PC-3 (cell line): ENCODE measurements at regions not wholly inside any gene's neighbourhood (a gene's known extent, or its start where the extent isn't known, plus 50 kb on each side); places are given as distances from the start of the nearest gene placed in this dataset.

ENCODE experiments used
- CTCF ChIP-seq: fragments of 300-600 bp; sonication (generic); conservative IDR thresholded peaks from 2 replicates; pipeline ENCODE4 v1.5.1; 2017; ENCODE audit warnings: antibody characterized with exemption, low read depth, mild to moderate bottlenecking, low read length
- EZH2 ChIP-seq: fragments of 300-600 bp; sonication (generic); IDR thresholded peaks from one replicate; pipeline ENCODE4 v1.6.1; 2017; ENCODE audit warnings: antibody characterized with exemption, mild to moderate bottlenecking, low read length; ENCODE audit not compliant: unreplicated experiment
- EZH2phosphoT487 ChIP-seq: fragments of 300-600 bp; sonication (generic); IDR thresholded peaks from 2 replicates; pipeline ENCODE4 v1.6.1; 2018; ENCODE audit warnings: mild to moderate bottlenecking, antibody characterized with exemption, low read length, borderline replicate concordance

DNA sequence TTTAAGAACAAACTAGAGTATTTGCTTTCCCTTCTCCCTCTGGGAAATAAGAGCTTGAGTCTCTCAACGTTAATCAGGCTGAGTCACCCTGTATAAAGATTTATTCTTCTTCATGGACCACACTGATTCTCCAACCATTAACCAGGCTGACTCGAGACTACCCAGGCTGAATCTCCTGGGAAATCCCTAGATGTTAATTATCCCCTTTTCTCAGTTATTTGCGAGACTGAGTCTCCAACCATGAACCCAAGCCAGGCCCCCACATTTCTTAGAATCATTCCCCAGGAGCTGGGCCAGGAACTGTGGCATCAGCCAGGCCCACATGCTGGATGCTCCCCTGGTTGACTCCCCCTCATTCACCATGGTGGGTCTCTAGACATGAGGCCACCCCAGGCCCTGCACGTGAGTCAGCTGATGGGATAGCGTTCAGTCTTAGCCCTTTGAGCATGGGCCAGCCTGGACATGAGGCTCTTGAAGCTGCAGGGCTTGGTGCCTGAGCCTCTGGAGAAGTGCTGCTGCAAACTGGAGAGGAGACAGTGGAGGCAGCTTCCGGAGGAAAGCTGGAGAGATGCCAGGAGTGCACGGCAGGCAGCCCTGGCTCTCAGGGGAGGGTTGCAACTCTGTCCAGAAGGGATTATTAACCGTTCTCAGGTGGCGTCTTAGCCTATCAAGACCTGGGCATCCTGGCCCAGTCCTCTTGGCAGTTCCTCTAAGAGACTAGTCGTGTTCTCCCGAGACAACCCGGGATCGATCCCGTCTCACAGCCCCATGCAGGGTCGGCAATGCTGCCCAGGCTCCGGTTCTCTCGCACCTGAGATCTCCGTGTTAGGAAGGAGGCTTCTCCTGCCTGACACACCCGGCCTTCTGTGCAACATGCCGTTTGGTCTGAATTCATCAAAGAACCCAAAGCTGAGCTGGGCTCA lies 296.6 kb downstream of the ADGRD1 start:
- no peak for TF ChIP-seq EZH2
- no peak for TF ChIP-seq CTCF
- TF ChIP-seq EZH2phosphoT487, result no peak
